Activated T-cell treated with anti-CD3 and anti-CD28 coated beads, Interleukin-2, amount 50 U/mL, for 48 hours (primary cell): ENCODE measurements at regions not wholly inside any gene's neighbourhood (a gene's known extent, or its start where the extent isn't known, plus 50 kb on each side); places are given as distances from the start of the nearest gene placed in this dataset.
"Not testable (repeated sequence)": the region's sequence is repeated elsewhere in the genome, so short reads cannot be mapped to it uniquely, and the experiment has no call there.

Experiments
- DNase-seq, 2 experiments: peaks; one replicate each; pipeline ENCODE4 v3.0.0-alpha.2; 2020

DNA sequence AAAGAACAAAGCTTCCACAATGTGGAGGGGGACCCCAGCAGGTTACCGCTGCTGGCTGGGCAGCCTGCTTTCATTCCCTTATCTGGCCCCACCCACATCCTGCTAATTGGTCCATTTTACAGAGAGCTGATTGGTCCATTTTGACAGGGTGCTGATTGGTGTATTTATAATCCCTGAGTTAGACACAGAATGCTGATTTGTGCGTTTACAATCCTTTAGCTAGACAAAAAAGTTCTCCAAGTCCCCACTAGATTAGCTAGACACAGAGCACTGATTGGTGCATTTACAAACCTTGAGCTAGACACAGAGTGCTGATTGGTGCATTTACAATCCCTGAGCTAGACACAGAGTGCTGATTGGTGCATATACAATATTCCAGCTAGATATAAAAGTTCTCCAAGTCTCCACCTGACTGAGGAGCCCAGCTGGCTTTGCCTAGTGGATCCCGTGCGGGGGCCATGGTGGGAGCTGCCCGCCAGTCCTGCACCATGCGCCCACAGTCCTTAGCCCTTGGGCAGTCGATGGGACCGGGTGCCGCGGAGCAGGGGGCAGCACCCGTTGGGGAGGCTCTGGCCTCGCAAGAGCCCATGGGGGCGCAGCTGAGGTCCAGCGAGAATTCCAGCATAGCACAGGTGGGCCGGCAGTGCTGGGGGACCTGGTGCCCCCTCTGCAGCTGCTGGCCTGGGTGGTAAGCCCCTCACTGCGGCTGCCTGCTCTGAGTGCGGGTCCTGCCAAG is 88.8 kb upstream of the MYLIP start:
- DNase-seq = not testable (repeated sequence)

DNA sequence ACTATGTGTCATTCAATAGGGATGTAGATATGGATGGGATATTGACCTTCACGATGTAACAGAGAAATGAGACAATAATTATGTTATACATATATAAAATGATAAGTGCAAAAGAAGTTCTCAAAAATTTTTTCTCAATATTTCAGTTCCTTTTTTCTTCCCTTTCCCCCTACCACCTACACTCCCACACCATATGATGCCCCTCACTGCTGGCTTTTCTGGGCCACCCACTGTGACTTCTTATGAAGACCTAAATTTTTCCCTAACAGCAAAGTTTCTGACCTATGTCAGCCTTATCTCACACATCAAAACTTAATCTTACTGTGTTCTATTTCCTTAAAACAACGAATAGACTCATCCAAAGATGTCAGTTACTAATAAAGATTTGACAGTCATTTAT is 89.9 kb upstream of the MYLIP start:
- no peak for DNase-seq

DNA sequence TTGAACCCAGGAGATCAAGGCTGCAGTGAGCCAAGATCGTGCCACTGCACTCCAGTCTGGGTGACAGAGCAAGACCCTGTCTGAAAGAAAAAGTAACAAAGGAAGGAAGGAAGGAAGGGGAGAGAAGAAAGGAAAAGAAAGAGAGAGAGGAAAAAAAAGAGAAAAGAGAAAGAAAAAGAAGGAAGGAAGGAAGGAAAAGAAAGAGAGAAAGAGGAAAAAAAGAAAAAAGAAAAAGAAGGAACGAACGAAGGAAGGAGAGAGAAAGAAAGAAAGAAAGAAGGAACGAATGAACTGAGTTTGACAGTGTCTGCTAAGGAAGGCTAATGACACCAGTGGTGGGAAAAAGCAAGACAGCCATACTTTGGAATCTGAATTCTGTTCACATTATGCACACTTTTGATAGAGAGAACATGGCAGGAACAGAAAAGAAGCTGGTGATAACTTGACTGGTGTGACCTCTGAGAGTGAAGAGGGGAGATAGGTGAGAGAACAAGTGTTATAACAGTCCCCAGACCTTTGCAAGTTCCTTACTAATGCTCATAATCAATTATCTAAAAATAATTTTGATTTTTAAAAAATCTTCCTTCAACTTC is 93.3 kb upstream of the MYLIP start:
- DNase-seq = no peak

DNA sequence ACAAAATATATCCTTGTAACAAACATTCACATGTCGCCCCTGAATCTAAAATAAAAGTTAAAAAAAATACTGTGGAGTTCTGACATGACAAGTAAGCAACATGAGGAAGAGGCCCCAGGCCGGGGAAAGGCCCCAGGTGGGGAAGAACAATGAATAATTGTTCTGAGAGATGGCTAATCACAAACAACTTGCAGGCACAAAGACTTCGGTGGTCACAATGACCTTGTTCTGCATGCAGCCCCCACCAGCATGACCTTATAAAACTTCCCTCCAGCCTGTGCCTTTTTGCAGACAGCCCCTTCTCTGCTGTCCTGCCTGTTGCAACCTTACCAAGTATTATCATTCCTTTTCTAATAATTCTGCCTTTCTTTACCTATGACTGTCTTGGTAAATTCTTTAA is 95.7 kb upstream of the MYLIP start:
- no peak for DNase-seq

DNA sequence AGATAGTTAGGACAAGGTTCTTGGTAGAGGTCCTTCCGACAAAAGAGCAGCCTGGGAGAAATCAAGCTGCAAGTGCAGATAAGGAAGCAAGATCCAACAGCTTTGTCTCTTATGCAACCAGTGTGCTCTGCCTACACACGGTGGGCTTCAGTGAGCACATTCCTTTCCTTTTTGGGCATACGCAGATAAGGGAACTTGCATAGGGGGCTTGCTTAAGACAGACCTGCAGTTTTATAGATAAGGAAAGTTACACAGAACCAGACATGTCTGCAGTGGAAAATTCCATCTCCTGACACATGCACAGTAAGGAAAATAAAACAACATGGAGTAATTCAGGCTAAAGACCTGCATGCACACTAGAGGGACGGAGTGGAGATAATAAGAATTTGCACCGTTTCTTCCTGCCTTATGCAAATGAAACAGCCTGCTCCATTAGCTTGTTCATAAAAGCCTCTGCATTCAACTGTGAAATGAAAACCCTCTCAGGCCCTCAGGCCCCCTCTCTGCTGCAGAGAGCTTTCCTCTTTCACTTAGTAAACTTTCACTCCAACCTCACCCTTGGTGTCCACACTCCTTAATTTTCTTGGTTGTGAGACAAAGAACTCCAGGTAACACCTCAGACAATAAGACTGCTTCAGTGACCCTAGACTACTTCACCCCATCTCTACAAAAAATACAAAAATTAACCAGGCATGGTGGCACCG is 97.5 kb upstream of the MYLIP start:
- no peak for DNase-seq

DNA sequence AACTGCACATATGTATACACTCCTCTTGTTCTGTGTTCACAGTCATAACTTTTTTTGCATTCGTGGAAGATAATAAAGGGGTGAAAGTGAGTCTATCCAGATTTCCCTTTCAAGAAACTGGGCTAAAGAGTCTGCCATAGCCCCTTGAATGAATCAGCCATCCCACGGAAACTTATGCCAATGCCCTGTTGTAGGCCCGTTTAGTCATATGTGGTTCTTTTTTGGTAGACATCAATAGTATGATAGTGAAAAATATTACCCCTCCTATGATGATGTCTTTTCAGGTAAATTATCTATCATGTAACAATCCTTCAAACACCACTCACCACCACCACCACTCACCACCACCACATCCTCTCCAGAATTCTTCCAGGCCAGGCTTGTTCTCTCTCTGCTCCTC is 99.9 kb upstream of the MYLIP start:
- DNase-seq = peak in 1 of 2 experiments; percentile 19

DNA sequence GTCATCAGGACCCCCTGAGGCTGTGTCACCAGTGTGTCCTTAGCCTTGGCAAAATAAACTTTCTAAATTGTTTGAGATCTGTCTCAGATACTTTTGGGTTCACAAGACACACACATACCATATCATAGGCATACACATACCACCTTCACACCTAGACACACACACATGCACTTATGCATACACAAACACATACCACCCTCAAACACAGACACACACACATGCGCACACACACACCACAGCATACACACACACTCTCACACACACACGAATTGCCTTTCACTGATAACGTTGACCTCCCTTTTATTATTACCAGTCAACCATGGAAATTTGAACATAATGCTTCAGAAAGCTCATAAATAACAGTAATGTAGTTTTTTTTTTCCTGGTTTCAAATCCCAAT is 108.6 kb upstream of the MYLIP start:
- DNase-seq = no peak

DNA sequence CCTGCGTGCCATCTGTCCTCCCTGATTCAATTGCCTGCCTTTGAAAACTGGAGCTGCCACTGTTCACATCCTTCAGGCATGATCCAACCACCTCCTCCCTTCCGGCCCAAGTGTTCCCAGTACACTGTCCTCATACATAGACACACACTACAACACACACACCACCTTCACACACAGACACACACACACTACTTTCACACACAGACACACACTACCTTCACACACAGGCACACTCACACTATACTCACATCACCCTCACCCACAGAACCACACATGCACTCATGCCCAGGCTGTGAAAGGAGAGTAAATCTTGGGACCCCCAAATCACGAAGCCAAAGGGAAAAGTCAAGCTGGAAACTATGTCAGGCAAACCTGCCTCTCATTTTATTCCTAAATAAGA is 109.4 kb upstream of the MYLIP start:
- DNase-seq = no peak

DNA sequence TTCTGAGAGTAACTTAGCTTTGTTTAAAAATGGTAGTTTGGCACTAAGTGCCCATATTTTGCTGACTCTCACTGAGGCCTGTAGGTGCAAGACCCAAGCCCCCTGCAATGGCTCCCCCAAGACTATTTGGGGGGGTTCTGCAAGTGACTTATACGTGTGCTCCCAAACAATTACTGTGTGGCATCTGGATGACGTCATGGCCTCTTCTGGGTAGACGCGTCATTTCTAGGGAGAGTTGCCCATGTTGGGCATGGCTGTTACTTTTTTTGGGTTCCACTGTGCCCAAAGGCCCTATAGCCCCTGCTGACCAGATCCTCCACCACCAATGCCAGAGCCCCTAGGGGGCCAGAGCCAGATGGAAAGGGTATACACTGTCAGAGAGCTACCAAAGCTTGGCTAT is 110.3 kb upstream of the MYLIP start:
- no peak for DNase-seq

DNA sequence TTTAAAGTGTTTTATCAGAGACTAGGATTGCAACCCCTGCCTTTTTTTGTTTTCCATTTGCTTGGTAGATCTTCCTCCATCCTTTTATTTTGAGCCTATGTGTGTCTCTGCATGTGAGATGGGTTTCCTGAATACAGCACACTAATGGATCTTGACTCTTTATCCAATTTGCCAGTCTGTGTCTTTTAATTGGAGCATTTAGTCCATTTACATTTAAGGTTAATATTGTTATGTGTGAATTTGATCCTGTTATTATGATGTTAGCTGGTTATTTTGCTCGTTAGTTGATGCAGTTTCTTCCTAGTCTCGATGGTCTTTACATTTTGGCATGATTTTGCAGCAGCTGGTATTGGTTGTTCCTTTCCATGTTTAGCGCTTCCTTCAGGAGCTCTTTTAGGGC is 114.6 kb upstream of the MYLIP start:
- not testable (repeated sequence) for DNase-seq

DNA sequence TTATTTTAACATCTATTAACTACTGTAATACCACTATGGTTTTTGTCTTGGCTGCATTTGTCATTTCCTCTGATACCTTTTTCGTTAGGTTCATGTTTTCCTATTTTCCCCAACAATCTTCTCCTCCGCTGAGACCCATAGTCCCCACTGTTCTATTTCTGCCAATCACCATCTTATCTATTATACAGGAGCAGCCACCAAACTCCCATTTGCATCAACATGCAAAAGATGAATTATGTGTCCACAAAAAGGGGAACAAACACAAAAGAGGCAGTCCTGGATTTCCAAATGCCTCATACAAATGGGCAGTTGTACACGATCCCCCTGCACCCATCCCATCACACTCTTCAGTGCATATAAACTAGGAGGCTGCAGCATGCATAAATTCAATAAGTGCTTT is 121.7 kb upstream of the MYLIP start:
- no peak for DNase-seq

DNA sequence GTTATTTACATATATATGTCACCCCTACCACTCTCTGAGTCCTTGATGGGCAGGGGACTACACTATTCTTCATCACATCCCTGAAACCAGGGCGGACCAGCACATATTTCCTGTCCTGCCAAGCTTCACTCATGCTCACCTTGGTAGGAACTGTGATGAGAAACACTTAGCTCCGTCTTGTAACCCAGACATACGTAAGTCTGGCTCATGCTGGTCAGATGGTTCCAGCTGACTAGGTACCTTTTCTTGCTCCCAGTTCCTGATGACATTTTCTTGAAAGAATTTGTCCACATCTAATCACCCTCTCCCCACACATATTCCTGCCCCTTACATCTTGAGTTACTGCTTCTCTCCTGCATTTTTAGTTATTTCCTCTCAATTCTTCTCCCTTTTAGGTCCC is 122.2 kb upstream of the MYLIP start:
- DNase-seq = no peak

DNA sequence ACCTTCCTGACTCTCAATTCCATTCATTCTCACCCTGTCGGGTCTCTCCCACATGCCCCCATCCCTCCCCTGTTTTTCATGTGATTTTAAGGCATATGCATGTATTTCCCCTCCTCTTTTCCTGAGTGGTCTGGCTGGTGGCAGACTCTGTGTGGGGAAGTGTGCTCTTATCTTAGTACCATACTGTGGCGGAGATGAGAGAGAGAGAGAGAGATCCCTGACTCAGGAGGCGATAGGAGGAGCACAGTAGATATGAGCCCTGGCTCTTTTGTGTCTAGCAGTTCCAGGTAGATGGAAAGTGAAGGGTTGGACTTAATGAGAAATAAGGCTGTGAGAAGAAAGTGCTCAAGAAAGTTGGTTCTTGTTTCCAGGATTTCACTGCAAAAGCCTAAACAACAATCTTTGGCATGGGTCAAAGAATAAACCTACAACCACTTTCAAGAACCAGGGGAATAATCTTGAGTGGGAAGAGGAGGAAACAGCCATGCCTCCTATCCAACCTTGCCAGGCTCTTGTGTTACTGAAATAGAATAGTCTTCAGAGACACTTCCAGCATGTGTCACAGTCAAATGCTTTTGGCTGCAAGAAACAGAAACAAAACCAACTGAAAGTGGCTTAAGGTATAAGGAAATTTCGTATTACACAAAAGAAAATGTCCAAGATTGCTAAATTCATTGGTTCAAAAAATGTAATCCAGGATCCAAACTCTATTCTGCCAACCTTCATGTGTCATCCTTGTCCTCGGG is 123.8 kb upstream of the MYLIP start:
- no peak for DNase-seq

DNA sequence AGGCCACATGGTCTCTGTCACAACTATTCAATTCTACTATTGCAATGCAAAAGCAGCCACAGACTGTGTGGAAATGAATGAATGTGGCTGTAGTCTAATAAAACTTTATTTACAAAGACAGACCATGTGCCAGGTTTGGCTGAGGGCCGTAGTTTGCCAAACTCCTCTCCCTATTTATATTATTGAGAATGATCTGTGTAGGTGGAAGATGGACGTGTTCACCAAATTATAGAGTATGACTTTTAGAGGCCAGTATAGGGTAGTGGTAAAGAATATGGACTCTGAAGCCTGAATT is 125.7 kb upstream of the MYLIP start:
- no peak for DNase-seq

DNA sequence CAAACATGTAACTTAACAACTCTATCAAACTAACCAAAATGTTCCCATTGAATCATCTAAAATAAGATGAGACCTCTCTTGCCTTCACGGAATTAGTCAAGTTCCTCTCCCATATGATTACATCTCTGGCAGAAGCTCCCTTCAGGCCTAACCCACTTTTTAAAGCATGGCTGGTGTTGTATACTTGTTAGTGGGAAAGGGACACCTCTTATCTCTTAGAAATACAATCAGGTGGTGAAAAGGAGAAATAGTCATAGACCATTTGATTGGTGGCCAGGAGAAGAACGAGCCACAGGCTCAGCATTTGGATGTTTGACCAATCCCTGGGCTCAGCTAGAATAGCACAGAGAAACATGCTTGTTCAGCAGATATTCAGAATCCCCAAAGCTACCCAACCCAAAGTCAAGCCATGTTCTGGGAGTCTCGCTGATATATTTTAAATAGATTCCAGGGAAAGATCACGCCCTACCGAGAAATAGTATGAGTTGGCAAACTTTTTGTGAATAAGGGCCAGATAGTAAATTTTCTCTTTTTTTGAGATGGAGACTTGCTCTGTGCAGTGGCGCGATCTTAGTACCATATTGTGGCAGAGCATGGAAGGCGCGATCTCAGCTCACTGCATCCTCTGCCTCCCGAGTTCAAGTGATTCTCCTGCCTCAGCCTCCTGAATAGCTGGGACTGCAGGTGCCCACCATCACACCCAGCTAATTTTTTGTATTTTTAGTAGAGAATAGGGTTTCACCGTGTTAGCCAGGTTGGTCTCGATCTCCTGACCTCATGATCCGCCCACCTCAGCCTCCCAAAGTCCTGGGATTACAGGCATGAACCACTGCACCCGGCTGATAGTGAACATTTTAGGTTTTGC is 126.3 kb upstream of the MYLIP start:
- no peak for DNase-seq

DNA sequence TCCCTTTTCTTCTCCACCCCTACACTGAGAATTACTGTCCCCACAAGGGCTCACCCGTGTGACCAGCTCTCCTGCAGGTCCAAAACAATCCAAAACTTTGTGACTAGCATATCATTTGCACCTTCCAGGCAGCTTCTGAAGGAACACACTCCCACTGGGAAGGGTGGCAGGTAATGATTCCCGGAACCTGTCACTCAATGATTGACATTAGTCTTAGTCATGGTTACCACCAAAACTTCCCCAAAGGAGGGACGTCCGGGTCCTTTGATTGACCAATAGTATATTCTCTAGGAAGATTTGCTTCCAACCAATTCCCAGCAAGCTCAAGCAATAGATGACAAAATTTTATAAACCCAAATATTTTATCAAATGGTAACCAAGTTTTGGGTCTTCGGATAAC is 127.7 kb upstream of the MYLIP start:
- no peak for DNase-seq

DNA sequence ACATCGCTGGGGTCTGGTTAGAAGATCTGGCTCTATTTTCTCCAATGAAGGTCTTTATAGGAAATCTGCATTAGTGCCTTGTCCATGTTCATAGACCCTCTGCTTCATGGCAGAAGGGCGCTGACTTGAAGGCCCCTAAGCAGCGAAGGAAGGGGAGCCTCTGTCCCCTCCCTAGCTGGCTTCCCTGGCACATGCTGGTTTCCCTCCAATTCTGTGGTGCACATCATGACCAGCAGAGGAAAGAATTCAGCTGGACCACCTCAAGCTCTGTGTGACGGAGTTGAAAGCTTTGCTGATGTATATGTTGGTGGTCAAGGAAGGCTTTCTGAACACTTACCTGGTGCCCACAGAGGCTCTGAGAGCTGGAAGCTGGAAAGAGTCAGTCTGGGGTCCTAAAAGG is 129.7 kb upstream of the MYLIP start:
- DNase-seq = no peak

DNA sequence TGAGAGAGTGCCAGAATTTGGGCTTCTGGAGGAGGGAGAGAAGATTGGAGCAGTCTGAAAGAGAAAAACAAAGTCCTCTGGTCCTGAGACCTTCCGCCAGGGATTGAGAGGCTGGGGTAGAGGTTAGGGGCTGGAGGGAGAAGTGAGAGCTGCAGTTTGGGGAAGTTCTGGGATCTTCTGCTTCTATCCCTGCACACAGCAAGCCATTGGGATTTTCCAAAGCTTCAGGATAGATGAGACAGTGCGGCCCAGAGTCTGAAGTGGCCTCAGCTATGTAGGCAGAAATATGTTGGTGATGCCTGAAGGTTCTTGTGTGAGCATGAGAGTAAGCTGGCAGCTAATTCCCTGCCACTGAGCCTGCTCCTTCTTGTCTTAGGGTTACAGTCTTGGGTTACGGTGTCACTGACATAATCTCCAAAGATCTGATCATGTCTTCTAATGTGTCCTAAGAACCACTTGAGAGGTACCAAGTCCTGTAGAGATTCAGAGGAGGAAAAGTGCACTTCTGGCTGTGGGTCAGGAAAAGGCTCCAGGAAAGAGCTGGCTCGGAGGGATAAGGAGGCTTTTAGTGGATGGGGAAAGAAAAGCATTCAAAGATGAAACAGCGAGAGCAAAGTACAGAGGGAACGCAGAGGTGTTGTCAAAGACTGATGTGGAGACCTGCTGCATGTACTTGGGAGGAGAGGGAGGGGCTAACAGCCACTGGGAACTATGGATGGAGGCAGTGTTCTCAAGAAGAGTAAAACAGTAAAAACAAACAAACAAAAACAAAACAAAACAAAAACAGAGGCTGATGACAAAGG is 131.1 kb upstream of the MYLIP start:
- no peak for DNase-seq

DNA sequence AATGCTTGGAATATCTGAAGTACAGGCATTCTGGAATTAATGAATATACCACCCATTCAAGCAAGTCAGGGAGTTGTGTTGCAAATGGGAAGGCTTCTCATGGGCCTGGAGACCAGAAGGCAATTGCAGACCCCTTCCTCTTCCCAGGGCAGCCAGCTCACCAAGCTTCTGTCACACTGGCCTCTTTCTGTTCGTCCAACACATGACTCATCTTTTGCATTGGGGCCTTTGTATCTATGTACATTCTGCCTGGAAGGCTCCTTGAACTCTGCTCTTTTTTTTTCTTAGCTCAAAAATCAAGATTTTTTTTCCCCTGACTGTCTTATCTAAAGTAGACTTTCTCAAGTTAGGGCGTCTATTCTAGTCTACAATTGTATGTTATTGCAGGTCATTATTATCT is 132.9 kb upstream of the MYLIP start:
- DNase-seq = no peak

DNA sequence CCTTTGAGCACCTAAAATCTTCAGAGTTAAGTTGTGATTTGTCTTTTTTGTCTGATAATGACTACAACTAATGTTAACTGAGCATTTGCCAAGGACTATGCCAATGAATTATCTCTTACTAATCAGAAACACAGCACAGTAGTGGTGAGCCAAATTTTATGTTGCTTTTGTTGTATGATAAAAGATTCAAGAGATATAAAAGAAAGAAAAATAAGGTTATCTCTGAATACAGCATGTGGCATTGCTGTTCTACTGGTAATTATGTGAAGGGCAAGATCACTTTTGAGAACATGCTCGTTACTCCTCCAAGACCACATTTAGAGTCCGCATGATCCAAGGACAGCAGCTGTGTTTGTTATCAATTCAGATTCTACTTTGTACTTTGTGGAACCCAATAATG is 133.4 kb upstream of the MYLIP start:
- DNase-seq = no peak

DNA sequence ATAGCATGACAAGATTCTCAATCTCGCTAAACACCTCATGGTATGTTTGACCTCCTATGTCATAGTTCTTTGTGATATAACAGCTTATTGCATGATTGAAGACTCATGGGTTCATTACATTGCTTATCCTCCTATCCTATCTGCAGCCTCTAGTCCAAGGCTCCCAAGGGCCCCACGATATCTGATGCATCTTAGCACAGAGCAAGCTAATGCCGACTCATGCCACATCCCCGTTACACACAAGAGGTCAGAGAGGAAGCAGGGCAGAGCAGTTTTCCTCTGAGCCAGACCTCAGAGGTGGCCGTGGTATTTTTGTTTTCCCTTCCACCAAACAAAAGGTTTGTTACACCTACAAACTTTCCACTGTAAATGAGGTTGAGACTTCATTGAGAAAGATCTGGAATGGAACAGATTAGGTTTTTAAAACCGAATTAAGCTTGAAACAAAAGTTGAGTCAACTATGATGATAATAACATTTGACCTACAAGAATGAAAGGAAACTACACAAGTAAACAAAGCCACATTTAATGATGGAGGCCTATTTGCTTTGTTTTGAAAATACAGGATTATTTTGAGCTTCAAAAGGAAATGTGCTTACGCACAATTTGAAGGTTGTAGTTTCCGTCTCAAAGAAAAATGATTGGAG is 133.9 kb upstream of the MYLIP start:
- no peak for DNase-seq
